Large intestine (tissue), 3 donors: ENCODE measurements at regions not wholly inside any gene's neighbourhood (a gene's known extent, or its start where the extent isn't known, plus 50 kb on each side); places are given as distances from the start of the nearest gene placed in this dataset.

Source experiments
- DNase-seq, 2 donors: peaks; one replicate each; pipeline versions ENCODE4 v3.0.0 to v3.0.0-alpha.2; 2013
- H3K27ac ChIP-seq: one replicate; pipeline ENCODE4 v1.5.1; 2013; ENCODE audit warnings: low read length
- H3K27me3 ChIP-seq: 2 replicates; pipeline ENCODE4 v1.6.1; 2013; ENCODE audit warnings: low read length; ENCODE audit not compliant: control insufficient read depth, insufficient read depth
- H3K36me3 ChIP-seq: 2 replicates; pipeline ENCODE4 v1.6.1; 2013; ENCODE audit warnings: low read length; ENCODE audit not compliant: control insufficient read depth, insufficient read depth
- H3K4me1 ChIP-seq: one replicate; pipeline ENCODE4 v1.6.1; 2013; ENCODE audit warnings: low read length; ENCODE audit not compliant: control insufficient read depth, insufficient read depth
- H3K4me3 ChIP-seq: one replicate; pipeline ENCODE4 v1.5.1; 2013; ENCODE audit warnings: low read length
- H3K9me3 ChIP-seq: one replicate; pipeline ENCODE4 v1.6.1; 2013; ENCODE audit warnings: mild to moderate bottlenecking, low read depth, low read length, moderate library complexity; ENCODE audit not compliant: control insufficient read depth
- WGBS: methylation state at CpG from one replicate; pipeline ENCODE4 v1.1.5; 2013; ENCODE audit warnings: low lambda C conversion rate; ENCODE audit not compliant: insufficient coverage; 5-methylcytosine and 5-hydroxymethylcytosine counted together

- DNase-seq: no peak
- Histone ChIP-seq H3K27ac (no peak overlapping the region), H3K9me3 (no peaks in the 10 kb centered on the region), H3K36me3 (no peaks in the 10 kb centered on the region), H3K27me3 (no peaks in the 10 kb centered on the region), H3K4me1 (no peaks in the 10 kb centered on the region), H3K4me3 (no peak overlapping the region)
- WGBS: 79% methylated on average over 2 of the region's 11 CpGs
These were observed 75.5 kb upstream of the HS6ST1 start for GRCh38 chr2:128394007-128394730.

- no peak overlapping the region for H3K27ac ChIP-seq
- whole genome bisulfite sequencing: 100% methylated on average over 2 of the region's 10 CpGs
- no peaks in the 10 kb centered on the region for H3K4me1 ChIP-seq
- no peaks in the 10 kb centered on the region for H3K27me3 ChIP-seq
- no peaks in the 10 kb centered on the region for H3K36me3 ChIP-seq
- DNase-seq: no peak
- H3K4me3 ChIP-seq: no peak overlapping the region
- H3K9me3 ChIP-seq: no peaks in the 10 kb centered on the region
These were observed 76.5 kb upstream of the HS6ST1 start for GRCh38 chr2:128395196-128395595.

GRCh38 chr2:128395640-128396499 is 77.2 kb upstream of the HS6ST1 start:
- no CpG with 5 or more reads among the region's 15 CpGs for WGBS
- Histone ChIP-seq H3K27me3 (no peaks in the 10 kb centered on the region), H3K9me3 (no peaks in the 10 kb centered on the region), H3K36me3 (no peaks in the 10 kb centered on the region), H3K27ac (no peak overlapping the region), H3K4me1 (no peaks in the 10 kb centered on the region), H3K4me3 (no peak overlapping the region)
- no peak for DNase-seq

GRCh38 chr2:128396500-128396891 is 77.8 kb upstream of the HS6ST1 start:
- DNase-seq: no peak
- no peaks in the 10 kb centered on the region for H3K4me1 ChIP-seq
- H3K27me3 ChIP-seq: no peaks in the 10 kb centered on the region
- H3K4me3 ChIP-seq: no peak overlapping the region
- no peaks in the 10 kb centered on the region for H3K9me3 ChIP-seq
- H3K36me3 ChIP-seq: no peaks in the 10 kb centered on the region
- no peak overlapping the region for H3K27ac ChIP-seq
- no CpG with 5 or more reads among the region's 7 CpGs for WGBS

- Histone ChIP-seq H3K36me3 (no peaks in the 10 kb centered on the region), H3K9me3 (no peaks in the 10 kb centered on the region), H3K27ac (no peak overlapping the region), H3K4me1 (no peaks in the 10 kb centered on the region), H3K27me3 (no peaks in the 10 kb centered on the region), H3K4me3 (no peak overlapping the region)
- WGBS: 75% methylated on average over 2 of the region's 2 CpGs
- no peak for DNase-seq
These were observed 78.3 kb upstream of the HS6ST1 start for GRCh38 chr2:128396946-128397345.

- Histone ChIP-seq H3K9me3 (no peaks in the 10 kb centered on the region), H3K27me3 (no peaks in the 10 kb centered on the region), H3K4me1 (no peaks in the 10 kb centered on the region), H3K27ac (no peak overlapping the region), H3K4me3 (no peak overlapping the region), H3K36me3 (no peaks in the 10 kb centered on the region)
- no peak for DNase-seq
- no CpG with 5 or more reads among the region's 2 CpGs for WGBS
These were observed 80.6 kb upstream of the HS6ST1 start for GRCh38 chr2:128399256-128399655.

GRCh38 chr2:128399690-128400291 is 81.1 kb upstream of the HS6ST1 start:
- WGBS: 54% methylated on average over 3 of the region's 5 CpGs
- Histone ChIP-seq H3K36me3 (no peaks in the 10 kb centered on the region), H3K4me1 (no peaks in the 10 kb centered on the region), H3K27ac (no peak overlapping the region), H3K9me3 (no peaks in the 10 kb centered on the region), H3K27me3 (no peaks in the 10 kb centered on the region), H3K4me3 (no peak overlapping the region)
- no peak for DNase-seq

- Histone ChIP-seq H3K4me3 (no peak overlapping the region), H3K27ac (no peak overlapping the region), H3K9me3 (no peaks in the 10 kb centered on the region), H3K27me3 (no peaks in the 10 kb centered on the region), H3K4me1 (no peaks in the 10 kb centered on the region), H3K36me3 (no peaks in the 10 kb centered on the region)
- DNase-seq: no peak
- WGBS: no CpG with 5 or more reads among the region's 8 CpGs
These were observed 83.0 kb upstream of the HS6ST1 start for GRCh38 chr2:128401680-128402079.

GRCh38 chr2:128402911-128403670 is 84.4 kb upstream of the HS6ST1 start:
- H3K9me3 ChIP-seq: no peaks in the 10 kb centered on the region
- no CpG with 5 or more reads among the region's 13 CpGs for WGBS
- H3K27me3 ChIP-seq: no peaks in the 10 kb centered on the region
- no peaks in the 10 kb centered on the region for H3K36me3 ChIP-seq
- no peak for DNase-seq
- no peak overlapping the region for H3K4me3 ChIP-seq
- no peak overlapping the region for H3K27ac ChIP-seq
- H3K4me1 ChIP-seq: no peaks in the 10 kb centered on the region
